Hepatocyte (in vitro differentiated cells): ENCODE measurements at regions not wholly inside any gene's neighbourhood (a gene's known extent, or its start where the extent isn't known, plus 50 kb on each side); places are given as distances from the start of the nearest gene placed in this dataset.
"Not testable (repeated sequence)": the region's sequence is repeated elsewhere in the genome, so short reads cannot be mapped to it uniquely, and the experiment has no call there.

Experiments
- DNase-seq: peaks from one replicate; pipeline ENCODE4 v3.0.0-alpha.2; 2016; ENCODE audit warnings: low spot score
- H2AFZ ChIP-seq: fragments of 200-600 bp; sonication (generic); 2 replicates; pipeline ENCODE4 v1.6.0; 2016; ENCODE audit warnings: antibody characterized with exemption, mild to moderate bottlenecking
- H3K27ac ChIP-seq: fragments of 200-600 bp; sonication (generic); 2 replicates; pipeline ENCODE4 v1.5.1; 2016; ENCODE audit warnings: mild to moderate bottlenecking
- H3K27me3 ChIP-seq: fragments of 200-600 bp; sonication (generic); 2 replicates; pipeline ENCODE4 v1.6.1; 2016
- H3K36me3 ChIP-seq: fragments of 200-600 bp; sonication (generic); replicated peaks from 2 replicates; pipeline ENCODE4 v1.5.1; 2016; ENCODE audit warnings: low read depth; ENCODE audit not compliant: insufficient read depth
- H3K4me1 ChIP-seq: fragments of 200-600 bp; sonication (generic); 2 replicates; pipeline ENCODE4 v1.5.1; 2016; ENCODE audit warnings: mild to moderate bottlenecking, moderate library complexity; ENCODE audit not compliant: insufficient read depth
- H3K4me2 ChIP-seq: fragments of 200-600 bp; sonication (generic); 2 replicates; pipeline ENCODE4 v1.6.0; 2016
- H3K4me3 ChIP-seq: fragments of 200-600 bp; sonication (generic); 2 replicates; pipeline ENCODE4 v1.5.1; 2016; ENCODE audit warnings: mild to moderate bottlenecking
- H3K79me2 ChIP-seq: fragments of 200-600 bp; sonication (generic); 2 replicates; pipeline ENCODE4 v1.6.0; 2017; ENCODE audit warnings: mild to moderate bottlenecking
- H3K9me2 ChIP-seq: fragments of 200-600 bp; sonication (generic); replicated peaks from 2 replicates; pipeline ENCODE4 v1.6.0; 2017; ENCODE audit warnings: mild to moderate bottlenecking; ENCODE audit not compliant: insufficient read depth
- H3K9me3 ChIP-seq: fragments of 200-600 bp; sonication (generic); 2 replicates; pipeline ENCODE4 v1.5.1; 2016; ENCODE audit warnings: low read depth, mild to moderate bottlenecking
- H4K20me1 ChIP-seq: fragments of 200-600 bp; sonication (generic); 2 replicates; pipeline ENCODE4 v1.6.0; 2016; ENCODE audit warnings: mild to moderate bottlenecking; ENCODE audit not compliant: insufficient read depth, poor library complexity, severe bottlenecking
- EZH2 ChIP-seq: fragments of 200-600 bp; sonication (generic); IDR thresholded peaks from 2 replicates; pipeline ENCODE4 v1.6.1; 2016; ENCODE audit warnings: antibody characterized with exemption, mild to moderate bottlenecking, borderline replicate concordance
- EZH2phosphoT487 ChIP-seq: fragments of 200-600 bp; sonication (generic); IDR thresholded peaks from one replicate; pipeline ENCODE4 v1.6.1; 2018; ENCODE audit warnings: antibody characterized with exemption, mild to moderate bottlenecking, low read depth, moderate library complexity; ENCODE audit not compliant: unreplicated experiment, severe bottlenecking
- WGBS: methylation state at CpG from one replicate; pipeline ENCODE4 v1.1.6; 2016; ENCODE audit warnings: low lambda C conversion rate; ENCODE audit errors: missing lambda C conversion rate; 5-methylcytosine and 5-hydroxymethylcytosine counted together
- TF ChIP-seq, protein P1 (sequence below): fragments of 200-600 bp; sonication (generic); IDR thresholded peaks from 2 replicates; pipeline ENCODE4 v1.5.1; 2016; ENCODE audit warnings: antibody characterized with exemption, mild to moderate bottlenecking; ENCODE audit not compliant: poor library complexity

DNA sequence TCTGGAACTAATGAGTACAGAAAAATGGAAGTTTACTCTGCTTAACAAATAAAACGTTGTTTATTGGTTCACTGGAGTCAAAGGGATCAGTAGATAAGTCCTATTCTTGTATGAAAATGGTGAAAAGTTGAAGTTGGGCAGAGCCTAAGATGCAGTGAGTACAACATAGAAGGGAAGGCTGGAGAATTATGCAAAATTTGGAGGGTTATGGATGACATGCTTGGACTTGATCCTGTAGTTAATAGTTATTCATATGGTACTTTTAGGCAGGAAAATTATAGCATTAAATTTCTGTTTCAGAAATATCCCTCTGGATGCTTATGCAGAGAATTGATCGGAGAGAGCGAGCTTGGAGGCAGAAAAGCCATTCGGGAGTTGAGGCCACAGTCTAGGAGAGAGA is 167.6 kb downstream of the KCNS3 start:
- peaks cover 4% of the 10 kb centered on the region for H3K27me3 ChIP-seq
- H3K4me1 ChIP-seq: no peaks in the 10 kb centered on the region
- DNase-seq: no peak
- no peaks in the 10 kb centered on the region for H3K79me2 ChIP-seq
- no peak overlapping the region for H2AFZ ChIP-seq
- no peaks in the 10 kb centered on the region for H4K20me1 ChIP-seq
- H3K9me2 ChIP-seq: no peaks in the 10 kb centered on the region
- no peaks in the 10 kb centered on the region for H3K9me3 ChIP-seq
- TF ChIP-seq EZH2phosphoT487 (no peak), EZH2 (no peak)
- TF ChIP-seq, protein P1, sequence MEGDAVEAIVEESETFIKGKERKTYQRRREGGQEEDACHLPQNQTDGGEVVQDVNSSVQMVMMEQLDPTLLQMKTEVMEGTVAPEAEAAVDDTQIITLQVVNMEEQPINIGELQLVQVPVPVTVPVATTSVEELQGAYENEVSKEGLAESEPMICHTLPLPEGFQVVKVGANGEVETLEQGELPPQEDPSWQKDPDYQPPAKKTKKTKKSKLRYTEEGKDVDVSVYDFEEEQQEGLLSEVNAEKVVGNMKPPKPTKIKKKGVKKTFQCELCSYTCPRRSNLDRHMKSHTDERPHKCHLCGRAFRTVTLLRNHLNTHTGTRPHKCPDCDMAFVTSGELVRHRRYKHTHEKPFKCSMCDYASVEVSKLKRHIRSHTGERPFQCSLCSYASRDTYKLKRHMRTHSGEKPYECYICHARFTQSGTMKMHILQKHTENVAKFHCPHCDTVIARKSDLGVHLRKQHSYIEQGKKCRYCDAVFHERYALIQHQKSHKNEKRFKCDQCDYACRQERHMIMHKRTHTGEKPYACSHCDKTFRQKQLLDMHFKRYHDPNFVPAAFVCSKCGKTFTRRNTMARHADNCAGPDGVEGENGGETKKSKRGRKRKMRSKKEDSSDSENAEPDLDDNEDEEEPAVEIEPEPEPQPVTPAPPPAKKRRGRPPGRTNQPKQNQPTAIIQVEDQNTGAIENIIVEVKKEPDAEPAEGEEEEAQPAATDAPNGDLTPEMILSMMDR: no peak
- H3K4me3 ChIP-seq: no peak overlapping the region
- WGBS: 82% methylated on average over 4 of the region's 4 CpGs
- no peaks in the 10 kb centered on the region for H3K36me3 ChIP-seq
- no peak overlapping the region for H3K27ac ChIP-seq
- H3K4me2 ChIP-seq: no peak overlapping the region

DNA sequence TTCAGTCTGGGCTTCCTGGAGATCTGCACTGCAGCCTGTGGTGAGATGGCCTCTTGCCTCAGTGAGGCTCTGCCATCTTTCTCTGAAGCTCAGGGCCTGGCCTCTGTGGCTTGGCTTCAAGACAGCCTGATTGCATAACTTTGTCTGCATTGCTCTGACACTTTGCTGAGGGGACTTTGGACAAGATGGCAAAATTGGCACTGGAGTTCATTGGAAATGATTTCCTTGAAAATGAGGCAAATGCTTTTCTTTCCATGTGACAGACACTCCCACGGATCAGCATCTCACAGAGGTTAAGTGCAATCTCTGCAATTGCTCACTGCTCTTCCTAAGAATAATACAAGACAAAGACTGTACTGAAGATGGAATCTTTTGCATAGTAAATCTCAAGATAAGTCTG is 166.8 kb downstream of the KCNS3 start:
- no peaks in the 10 kb centered on the region for H4K20me1 ChIP-seq
- H3K36me3 ChIP-seq: no peaks in the 10 kb centered on the region
- no peaks in the 10 kb centered on the region for H3K9me3 ChIP-seq
- TF ChIP-seq EZH2 (no peak), EZH2phosphoT487 (no peak)
- TF ChIP-seq, protein P1: no peak
- no peak overlapping the region for H3K4me3 ChIP-seq
- H3K4me2 ChIP-seq: no peak overlapping the region
- H3K27ac ChIP-seq: no peak overlapping the region
- H3K79me2 ChIP-seq: no peaks in the 10 kb centered on the region
- no peak for DNase-seq
- H3K27me3 ChIP-seq: peaks cover 4% of the 10 kb centered on the region
- no peak overlapping the region for H2AFZ ChIP-seq
- no peaks in the 10 kb centered on the region for H3K4me1 ChIP-seq
- H3K9me2 ChIP-seq: no peaks in the 10 kb centered on the region
- 72% methylated on average over 1 of the region's 1 CpG for WGBS

DNA sequence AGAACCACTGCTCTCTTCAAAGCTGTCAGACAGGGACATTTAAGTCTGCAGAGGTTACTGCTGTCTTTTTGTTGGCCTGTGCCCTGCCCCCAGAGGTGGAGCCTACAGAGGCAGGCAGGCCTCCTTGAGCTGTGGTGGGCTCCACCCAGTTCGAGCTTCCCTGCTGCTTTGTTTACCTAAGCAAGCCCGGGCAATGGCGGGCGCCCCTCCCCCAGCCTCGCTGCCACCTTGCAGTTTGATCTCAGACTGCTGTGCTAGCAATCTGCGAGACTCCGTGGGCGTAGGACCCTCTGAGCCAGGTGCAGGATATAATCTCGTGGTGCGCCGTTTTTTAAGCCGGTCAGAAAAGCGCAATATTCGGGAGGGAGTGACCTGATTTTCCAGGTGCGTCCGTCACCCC is 138.9 kb downstream of the KCNS3 start:
- DNase-seq, H4K20me1 ChIP-seq, H2AFZ ChIP-seq, H3K9me2 ChIP-seq, H3K79me2 ChIP-seq, H3K4me1 ChIP-seq, H3K4me3 ChIP-seq, H3K36me3 ChIP-seq, H3K27me3 ChIP-seq, H3K9me3 ChIP-seq, H3K4me2 ChIP-seq, H3K27ac ChIP-seq: not testable (repeated sequence)
- WGBS: 75% methylated on average over 16 of the region's 16 CpGs

GRCh38 chr2:18009891-18010290 is 131.4 kb downstream of the KCNS3 start:
- H3K4me2 ChIP-seq: no peak overlapping the region
- DNase-seq: no peak
- H3K79me2 ChIP-seq: no peaks in the 10 kb centered on the region
- H3K27me3 ChIP-seq: no peaks in the 10 kb centered on the region
- H3K4me3 ChIP-seq: no peak overlapping the region
- no peak overlapping the region for H2AFZ ChIP-seq
- H3K36me3 ChIP-seq: no peaks in the 10 kb centered on the region
- no peaks in the 10 kb centered on the region for H3K9me2 ChIP-seq
- H3K27ac ChIP-seq: no peak overlapping the region
- H3K9me3 ChIP-seq: no peaks in the 10 kb centered on the region
- WGBS: 67% methylated on average over 3 of the region's 3 CpGs
- H3K4me1 ChIP-seq: no peaks in the 10 kb centered on the region
- TF ChIP-seq EZH2 (no peak), EZH2phosphoT487 (no peak)
- H4K20me1 ChIP-seq: no peaks in the 10 kb centered on the region

GRCh38 chr2:18005411-18005810 is 126.9 kb downstream of the KCNS3 start:
- Histone ChIP-seq H3K79me2 (no peaks in the 10 kb centered on the region), H3K4me3 (no peak overlapping the region), H3K27me3 (no peaks in the 10 kb centered on the region), H2AFZ (no peak overlapping the region), H3K9me2 (no peaks in the 10 kb centered on the region), H3K4me2 (no peak overlapping the region), H4K20me1 (no peaks in the 10 kb centered on the region), H3K36me3 (no peaks in the 10 kb centered on the region), H3K27ac (no peak overlapping the region), H3K4me1 (no peaks in the 10 kb centered on the region), H3K9me3 (no peaks in the 10 kb centered on the region)
- WGBS: 39% methylated on average over 1 of the region's 1 CpG
- TF ChIP-seq, protein P1: no peak
- TF ChIP-seq EZH2phosphoT487: no peak
- TF ChIP-seq EZH2: no peak
- no peak for DNase-seq
